Glutamatergic neuron (in vitro differentiated cells): ENCODE measurements at regions not wholly inside any gene's neighbourhood (a gene's known extent, or its start where the extent isn't known, plus 50 kb on each side); places are given as distances from the start of the nearest gene placed in this dataset.

Experiments
- DNase-seq: peaks from one replicate; pipeline ENCODE4 v3.0.0; 2022
- H3K27ac Mint-ChIP-seq: one replicate; pipeline ENCODE4 v1.8.0; 2020; ENCODE audit warnings: mild to moderate bottlenecking, mixed read lengths, inconsistent platforms; ENCODE audit not compliant: unreplicated experiment
- H3K27me3 Mint-ChIP-seq: one replicate; pipeline ENCODE4 v1.8.0; 2020; ENCODE audit warnings: mild to moderate bottlenecking, moderate library complexity, mixed read lengths, inconsistent platforms; ENCODE audit not compliant: unreplicated experiment
- H3K36me3 Mint-ChIP-seq: one replicate; pipeline ENCODE4 v1.8.0; 2020; ENCODE audit warnings: mild to moderate bottlenecking, mixed read lengths, inconsistent platforms; ENCODE audit not compliant: unreplicated experiment
- H3K4me1 Mint-ChIP-seq: one replicate; pipeline ENCODE4 v1.8.0; 2020; ENCODE audit warnings: mild to moderate bottlenecking, low read depth, mixed read lengths, inconsistent platforms; ENCODE audit not compliant: unreplicated experiment
- H3K4me3 Mint-ChIP-seq: one replicate; pipeline ENCODE4 v1.8.0; 2020; ENCODE audit warnings: mild to moderate bottlenecking, mixed read lengths, inconsistent platforms; ENCODE audit not compliant: unreplicated experiment
- H3K9me3 Mint-ChIP-seq: one replicate; pipeline ENCODE4 v1.8.0; 2020; ENCODE audit warnings: mild to moderate bottlenecking, moderate library complexity, mixed read lengths, inconsistent platforms; ENCODE audit not compliant: unreplicated experiment
- CTCF ChIP-seq: fragments of 200-600 bp; sonication (generic); IDR thresholded peaks from one replicate; pipeline ENCODE4 v1.5.0; 2021; ENCODE audit not compliant: partially characterized antibody, unreplicated experiment

- Mint-ChIP-seq H3K9me3 (peaks cover 3% of the 10 kb centered on the region), H3K36me3 (peaks cover 1% of the 10 kb centered on the region), H3K4me1 (peaks cover 13% of the 10 kb centered on the region), H3K4me3 (no peak overlapping the region), H3K27ac (no peak overlapping the region), H3K27me3 (peaks cover 4% of the 10 kb centered on the region)
- no peak for DNase-seq
- no peak for TF ChIP-seq CTCF
These were observed 129.4 kb downstream of the SPRY2 start for GRCh38 chr13:80211566-80211965.

- H3K9me3 Mint-ChIP-seq = no peaks in the 10 kb centered on the region
- no peak for DNase-seq
- H3K27me3 Mint-ChIP-seq = peaks cover 2% of the 10 kb centered on the region
- no peak overlapping the region for H3K27ac Mint-ChIP-seq
- no peak for TF ChIP-seq CTCF
- H3K36me3 Mint-ChIP-seq = peaks cover 4% of the 10 kb centered on the region
- H3K4me1 Mint-ChIP-seq = no peaks in the 10 kb centered on the region
- no peak overlapping the region for H3K4me3 Mint-ChIP-seq
These were observed 136.3 kb downstream of the SPRY2 start for GRCh38 chr13:80204642-80205041.

- no peaks in the 10 kb centered on the region for H3K9me3 Mint-ChIP-seq
- no peak for DNase-seq
- H3K36me3 Mint-ChIP-seq = peaks cover 4% of the 10 kb centered on the region
- H3K27ac Mint-ChIP-seq = no peak overlapping the region
- no peaks in the 10 kb centered on the region for H3K4me1 Mint-ChIP-seq
- H3K27me3 Mint-ChIP-seq = peaks cover 2% of the 10 kb centered on the region
- no peak overlapping the region for H3K4me3 Mint-ChIP-seq
- TF ChIP-seq CTCF = no peak
These were observed 137.4 kb downstream of the SPRY2 start for GRCh38 chr13:80203496-80203895.

- H3K4me1 Mint-ChIP-seq = no peaks in the 10 kb centered on the region
- peaks cover 4% of the 10 kb centered on the region for H3K36me3 Mint-ChIP-seq
- peaks cover 2% of the 10 kb centered on the region for H3K27me3 Mint-ChIP-seq
- DNase-seq = no peak
- TF ChIP-seq CTCF = no peak
- H3K4me3 Mint-ChIP-seq = no peak overlapping the region
- H3K9me3 Mint-ChIP-seq = peaks cover 2% of the 10 kb centered on the region
- H3K27ac Mint-ChIP-seq = no peak overlapping the region
These were observed 139.0 kb downstream of the SPRY2 start for GRCh38 chr13:80201694-80202468.

GRCh38 chr13:80199585-80200292 is 141.2 kb downstream of the SPRY2 start:
- Mint-ChIP-seq H3K36me3 (no peaks in the 10 kb centered on the region), H3K27me3 (no peaks in the 10 kb centered on the region), H3K27ac (no peak overlapping the region), H3K4me1 (no peaks in the 10 kb centered on the region), H3K4me3 (no peak overlapping the region), H3K9me3 (peaks cover 2% of the 10 kb centered on the region)
- DNase-seq = no peak
- no peak for TF ChIP-seq CTCF
